ENCODE measurements at regions not wholly inside any gene's neighbourhood (a gene's known extent, or its start where the extent isn't known, plus 50 kb on each side); places are given as distances from the start of the nearest gene placed in this dataset.

- TF ChIP-seq POLR2A (IDR thresholded peaks at IDR 0.05; ENCODE audit: low read depth) (no peak), CTCF (IDR thresholded peaks at IDR 0.05) (no peak)
Observed at GRCh38 chr6:113057567-113058053, 710.5 kb downstream of the RFPL4B start.
